ENCODE measurements at regions not wholly inside any gene's neighbourhood (a gene's known extent, or its start where the extent isn't known, plus 50 kb on each side); places are given as distances from the start of the nearest gene placed in this dataset.
A peak's percentile ranks its signal among the peaks of the same experiment; 100 is the strongest.
"Not testable (repeated sequence)": the region's sequence is repeated elsewhere in the genome, so short reads cannot be mapped to it uniquely, and the experiment has no call there.

GRCh38 chr6:139732451-139732850 is 358.0 kb upstream of the CITED2 start:
- H3K27ac ChIP-seq (ENCODE audit: low read depth, low read length): no peak overlapping the region
- no peaks in the 10 kb centered on the region for H3K4me1 ChIP-seq (ENCODE audit: control insufficient read depth, insufficient read depth, low read length)
- H3K9me3 ChIP-seq (ENCODE audit: control insufficient read depth, insufficient read depth, low read length): no peaks in the 10 kb centered on the region
- no peak overlapping the region for H3K4me3 ChIP-seq (ENCODE audit: low read depth, low read length)
- no peaks in the 10 kb centered on the region for H3K36me3 ChIP-seq (ENCODE audit: control insufficient read depth, insufficient read depth, low read length)
- no peak for DNase-seq (ENCODE audit: low read depth in 4 of 6, low spot score in 6 of 6)
- H3K27me3 ChIP-seq (ENCODE audit: control insufficient read depth, insufficient read depth, low read length): no peaks in the 10 kb centered on the region
- WGBS (ENCODE audit: insufficient coverage): 67% methylated on average over 3 of the region's 3 CpGs

GRCh38 chr6:139730340-139730974 is 356.0 kb upstream of the CITED2 start:
- Histone ChIP-seq H3K36me3 (ENCODE audit: control insufficient read depth, insufficient read depth, low read length) (no peaks in the 10 kb centered on the region), H3K4me3 (ENCODE audit: low read depth, low read length) (no peak overlapping the region), H3K27me3 (ENCODE audit: control insufficient read depth, insufficient read depth, low read length) (no peaks in the 10 kb centered on the region), H3K4me1 (ENCODE audit: control insufficient read depth, insufficient read depth, low read length) (no peaks in the 10 kb centered on the region), H3K9me3 (ENCODE audit: control insufficient read depth, insufficient read depth, low read length) (no peaks in the 10 kb centered on the region), H3K27ac (ENCODE audit: low read depth, low read length) (no peak overlapping the region)
- DNase-seq (ENCODE audit: low read depth in 4 of 6, low spot score in 6 of 6): no peak
- 95% methylated on average over 2 of the region's 2 CpGs for WGBS (ENCODE audit: insufficient coverage)

- Histone ChIP-seq H3K4me3 (ENCODE audit: low read depth, low read length) (no peak overlapping the region), H3K27me3 (ENCODE audit: control insufficient read depth, insufficient read depth, low read length) (no peaks in the 10 kb centered on the region), H3K9me3 (ENCODE audit: control insufficient read depth, insufficient read depth, low read length) (no peaks in the 10 kb centered on the region), H3K4me1 (ENCODE audit: control insufficient read depth, insufficient read depth, low read length) (no peaks in the 10 kb centered on the region), H3K27ac (ENCODE audit: low read depth, low read length) (no peak overlapping the region), H3K36me3 (ENCODE audit: control insufficient read depth, insufficient read depth, low read length) (no peaks in the 10 kb centered on the region)
- no CpG with 5 or more reads among the region's 5 CpGs for WGBS (ENCODE audit: insufficient coverage)
- peak in 1 of 6 donors; percentile 50 for DNase-seq (ENCODE audit: low read depth in 4 of 6, low spot score in 6 of 6)
These were observed 354.5 kb upstream of the CITED2 start for GRCh38 chr6:139728876-139729427.

- H3K4me3 ChIP-seq (ENCODE audit: low read depth, low read length); H3K4me1 ChIP-seq (ENCODE audit: control insufficient read depth, insufficient read depth, low read length); H3K9me3 ChIP-seq (ENCODE audit: control insufficient read depth, insufficient read depth, low read length); H3K27ac ChIP-seq (ENCODE audit: low read depth, low read length); H3K36me3 ChIP-seq (ENCODE audit: control insufficient read depth, insufficient read depth, low read length); DNase-seq (ENCODE audit: low read depth in 4 of 6, low spot score in 6 of 6); H3K27me3 ChIP-seq (ENCODE audit: control insufficient read depth, insufficient read depth, low read length): not testable (repeated sequence)
- WGBS (ENCODE audit: insufficient coverage): 97% methylated on average over 14 of the region's 23 CpGs
These were observed 351.8 kb upstream of the CITED2 start for GRCh38 chr6:139726272-139726671.

GRCh38 chr6:139722530-139722929 is 348.1 kb upstream of the CITED2 start:
- Histone ChIP-seq H3K27me3 (ENCODE audit: control insufficient read depth, insufficient read depth, low read length) (no peaks in the 10 kb centered on the region), H3K9me3 (ENCODE audit: control insufficient read depth, insufficient read depth, low read length) (no peaks in the 10 kb centered on the region), H3K27ac (ENCODE audit: low read depth, low read length) (no peak overlapping the region), H3K4me1 (ENCODE audit: control insufficient read depth, insufficient read depth, low read length) (no peaks in the 10 kb centered on the region), H3K36me3 (ENCODE audit: control insufficient read depth, insufficient read depth, low read length) (no peaks in the 10 kb centered on the region), H3K4me3 (ENCODE audit: low read depth, low read length) (no peak overlapping the region)
- DNase-seq (ENCODE audit: low read depth in 4 of 6, low spot score in 6 of 6): peak in 1 of 6 donors; percentile 79
- WGBS (ENCODE audit: insufficient coverage): no CpG with 5 or more reads among the region's 3 CpGs

GRCh38 chr6:139721954-139722353 is 347.5 kb upstream of the CITED2 start:
- Histone ChIP-seq H3K4me1 (ENCODE audit: control insufficient read depth, insufficient read depth, low read length) (no peaks in the 10 kb centered on the region), H3K9me3 (ENCODE audit: control insufficient read depth, insufficient read depth, low read length) (no peaks in the 10 kb centered on the region), H3K4me3 (ENCODE audit: low read depth, low read length) (no peak overlapping the region), H3K36me3 (ENCODE audit: control insufficient read depth, insufficient read depth, low read length) (no peaks in the 10 kb centered on the region), H3K27ac (ENCODE audit: low read depth, low read length) (no peak overlapping the region), H3K27me3 (ENCODE audit: control insufficient read depth, insufficient read depth, low read length) (no peaks in the 10 kb centered on the region)
- no CpG with 5 or more reads among the region's 3 CpGs for WGBS (ENCODE audit: insufficient coverage)
- DNase-seq (ENCODE audit: low read depth in 4 of 6, low spot score in 6 of 6): peak in 1 of 6 donors; percentile 43

- DNase-seq (ENCODE audit: low read depth in 4 of 6, low spot score in 6 of 6): no peak
- 80% methylated on average over 1 of the region's 4 CpGs for WGBS (ENCODE audit: insufficient coverage)
- no peaks in the 10 kb centered on the region for H3K4me1 ChIP-seq (ENCODE audit: control insufficient read depth, insufficient read depth, low read length)
- no peaks in the 10 kb centered on the region for H3K27me3 ChIP-seq (ENCODE audit: control insufficient read depth, insufficient read depth, low read length)
- no peak overlapping the region for H3K4me3 ChIP-seq (ENCODE audit: low read depth, low read length)
- no peaks in the 10 kb centered on the region for H3K36me3 ChIP-seq (ENCODE audit: control insufficient read depth, insufficient read depth, low read length)
- H3K27ac ChIP-seq (ENCODE audit: low read depth, low read length): no peak overlapping the region
- H3K9me3 ChIP-seq (ENCODE audit: control insufficient read depth, insufficient read depth, low read length): no peaks in the 10 kb centered on the region
These were observed 339.6 kb upstream of the CITED2 start for GRCh38 chr6:139713900-139714506.

GRCh38 chr6:139713424-139713823 is 339.0 kb upstream of the CITED2 start:
- WGBS (ENCODE audit: insufficient coverage): 80% methylated on average over 1 of the region's 3 CpGs

GRCh38 chr6:139712830-139713229 is 338.4 kb upstream of the CITED2 start:
- H3K4me1 ChIP-seq (ENCODE audit: control insufficient read depth, insufficient read depth, low read length): no peaks in the 10 kb centered on the region
- H3K4me3 ChIP-seq (ENCODE audit: low read depth, low read length): no peak overlapping the region
- no CpG with 5 or more reads among the region's 3 CpGs for WGBS (ENCODE audit: insufficient coverage)
- H3K27ac ChIP-seq (ENCODE audit: low read depth, low read length): no peak overlapping the region
- H3K9me3 ChIP-seq (ENCODE audit: control insufficient read depth, insufficient read depth, low read length): no peaks in the 10 kb centered on the region
- no peaks in the 10 kb centered on the region for H3K36me3 ChIP-seq (ENCODE audit: control insufficient read depth, insufficient read depth, low read length)
- no peak for DNase-seq (ENCODE audit: low read depth in 4 of 6, low spot score in 6 of 6)
- no peaks in the 10 kb centered on the region for H3K27me3 ChIP-seq (ENCODE audit: control insufficient read depth, insufficient read depth, low read length)

More at GRCh38 chr6:139713424-139713823, 339.0 kb upstream of the CITED2 start:
- Histone ChIP-seq H3K4me3 (ENCODE audit: low read depth, low read length) (no peak overlapping the region), H3K27me3 (ENCODE audit: control insufficient read depth, insufficient read depth, low read length) (no peaks in the 10 kb centered on the region), H3K36me3 (ENCODE audit: control insufficient read depth, insufficient read depth, low read length) (no peaks in the 10 kb centered on the region), H3K9me3 (ENCODE audit: control insufficient read depth, insufficient read depth, low read length) (no peaks in the 10 kb centered on the region), H3K4me1 (ENCODE audit: control insufficient read depth, insufficient read depth, low read length) (no peaks in the 10 kb centered on the region), H3K27ac (ENCODE audit: low read depth, low read length) (no peak overlapping the region)
- no peak for DNase-seq (ENCODE audit: low read depth in 4 of 6, low spot score in 6 of 6)
